Colonic mucosa (tissue), 4 donors: ENCODE measurements at regions not wholly inside any gene's neighbourhood (a gene's known extent, or its start where the extent isn't known, plus 50 kb on each side); places are given as distances from the start of the nearest gene placed in this dataset.

Source experiments
- DNase-seq: peaks from one replicate; pipeline ENCODE4 v3.0.0-alpha.2; 2020
- H3K27ac ChIP-seq: fragments of 200-600 bp; one replicate; pipeline ENCODE4 v1.8.0; 2021
- H3K27me3 ChIP-seq: fragments of 200-600 bp; one replicate; pipeline ENCODE4 v1.8.0; 2021
- H3K36me3 ChIP-seq: fragments of 200-600 bp; one replicate; pipeline ENCODE4 v1.8.0; 2021
- H3K4me1 ChIP-seq: fragments of 200-600 bp; one replicate; pipeline ENCODE4 v1.8.0; 2021; ENCODE audit warnings: mild to moderate bottlenecking
- H3K4me3 ChIP-seq: fragments of 200-600 bp; one replicate; pipeline ENCODE4 v1.8.0; 2021
- H3K9ac ChIP-seq, 2 donors: one replicate each; pipeline ENCODE4 v1.7.0; 2013; ENCODE audit warnings: control low read depth in 2 of 2, low read depth in 2 of 2, low read length in 2 of 2
- H3K9me3 ChIP-seq: fragments of 200-600 bp; one replicate; pipeline ENCODE4 v1.8.0; 2021
- intact Hi-C: fragments of 100-400 bp; cut with DNase I; formaldehyde crosslinking; loops from one replicate; pipeline ENCODE4 v1.14.1; 2022
- TF ChIP-seq, protein P1 (sequence below): fragments of 200-600 bp; IDR thresholded peaks from one replicate; pipeline ENCODE4 v1.8.0; 2022; ENCODE audit warnings: antibody characterized with exemption, mild to moderate bottlenecking
- donor health status: healthy.
- donor health status: DM: no; HTN: no; CAD: no.
- donor health status: DM: no; HTN: no; CAD: no.

DNA sequence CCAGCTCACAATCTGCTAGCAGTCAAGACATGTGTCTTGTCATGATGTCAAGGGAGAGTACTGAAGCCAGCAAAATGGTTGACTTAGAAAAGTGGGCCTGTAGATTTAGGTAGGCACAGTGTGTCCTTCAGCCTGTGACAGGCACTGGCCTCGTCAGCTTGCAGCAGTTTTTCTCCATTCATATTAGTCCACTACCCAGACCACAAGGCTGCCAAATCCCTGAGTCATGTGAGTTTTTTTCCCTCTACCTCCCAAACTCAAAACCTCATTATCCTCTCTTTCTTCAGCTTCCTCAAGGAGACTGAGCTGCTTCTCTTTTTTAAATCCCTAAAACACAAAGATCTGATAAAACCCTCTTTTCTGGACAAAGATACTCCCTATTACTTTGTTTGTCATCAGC lies 102.6 kb upstream of the HS3ST3A1 start:
- Histone ChIP-seq H3K27ac (no peak overlapping the region), H3K36me3 (no peaks in the 10 kb centered on the region), H3K4me3 (no peak overlapping the region), H3K9me3 (no peaks in the 10 kb centered on the region), H3K4me1 (no peaks in the 10 kb centered on the region), H3K27me3 (no peaks in the 10 kb centered on the region), H3K9ac (no peak overlapping the region)
- TF ChIP-seq, protein P1, sequence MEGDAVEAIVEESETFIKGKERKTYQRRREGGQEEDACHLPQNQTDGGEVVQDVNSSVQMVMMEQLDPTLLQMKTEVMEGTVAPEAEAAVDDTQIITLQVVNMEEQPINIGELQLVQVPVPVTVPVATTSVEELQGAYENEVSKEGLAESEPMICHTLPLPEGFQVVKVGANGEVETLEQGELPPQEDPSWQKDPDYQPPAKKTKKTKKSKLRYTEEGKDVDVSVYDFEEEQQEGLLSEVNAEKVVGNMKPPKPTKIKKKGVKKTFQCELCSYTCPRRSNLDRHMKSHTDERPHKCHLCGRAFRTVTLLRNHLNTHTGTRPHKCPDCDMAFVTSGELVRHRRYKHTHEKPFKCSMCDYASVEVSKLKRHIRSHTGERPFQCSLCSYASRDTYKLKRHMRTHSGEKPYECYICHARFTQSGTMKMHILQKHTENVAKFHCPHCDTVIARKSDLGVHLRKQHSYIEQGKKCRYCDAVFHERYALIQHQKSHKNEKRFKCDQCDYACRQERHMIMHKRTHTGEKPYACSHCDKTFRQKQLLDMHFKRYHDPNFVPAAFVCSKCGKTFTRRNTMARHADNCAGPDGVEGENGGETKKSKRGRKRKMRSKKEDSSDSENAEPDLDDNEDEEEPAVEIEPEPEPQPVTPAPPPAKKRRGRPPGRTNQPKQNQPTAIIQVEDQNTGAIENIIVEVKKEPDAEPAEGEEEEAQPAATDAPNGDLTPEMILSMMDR: no peak
- no peak for DNase-seq
- intact Hi-C loops: no loop called here

DNA sequence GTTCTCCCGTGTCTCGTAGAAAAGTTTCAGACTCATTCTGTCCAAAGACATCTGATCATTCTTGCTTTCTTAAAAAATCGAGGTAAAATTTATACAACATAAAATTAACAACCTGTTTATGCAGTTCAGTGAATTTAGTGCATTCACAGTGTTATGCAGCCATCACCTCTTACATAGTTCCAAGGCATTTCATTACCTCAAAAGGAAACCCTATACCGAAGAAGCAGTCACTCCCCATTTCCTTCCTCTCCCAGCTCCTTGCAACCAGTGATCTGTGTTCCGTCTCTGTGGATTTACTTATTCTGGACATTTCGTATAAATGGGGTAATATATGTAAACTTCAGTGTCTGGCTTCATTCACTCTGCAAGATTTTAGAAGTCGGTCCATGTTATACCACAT lies 103.5 kb upstream of the HS3ST3A1 start:
- H3K9me3 ChIP-seq: no peaks in the 10 kb centered on the region

DNA sequence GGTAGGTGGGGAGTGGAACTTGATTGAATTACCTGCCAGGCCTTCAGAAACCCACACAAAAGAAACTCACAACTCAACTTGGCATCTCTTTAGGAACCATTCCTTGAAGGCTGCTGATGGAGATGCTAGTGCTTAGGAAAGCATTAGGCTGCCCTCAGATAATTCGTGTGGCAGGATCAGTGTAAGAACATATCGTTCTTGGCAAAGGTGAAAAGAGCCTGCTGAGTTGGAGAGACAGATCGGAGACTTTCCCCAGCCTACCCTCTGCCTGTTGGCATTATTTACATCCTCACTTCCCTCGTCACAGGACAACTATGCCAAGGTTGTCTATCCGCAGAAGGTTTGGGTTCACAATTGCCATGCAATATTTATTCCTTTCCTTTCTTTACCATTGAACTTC lies 120.0 kb upstream of the HS3ST3A1 start:
- Histone ChIP-seq H3K9me3 (no peaks in the 10 kb centered on the region), H3K27ac (no peak overlapping the region), H3K9ac (no peak overlapping the region), H3K4me1 (no peaks in the 10 kb centered on the region), H3K36me3 (no peaks in the 10 kb centered on the region), H3K4me3 (no peak overlapping the region), H3K27me3 (no peaks in the 10 kb centered on the region)
- intact Hi-C loops: no loop called here
- TF ChIP-seq, protein P1: no peak
- DNase-seq: no peak

More for the DNA sequence above, 103.5 kb upstream of the HS3ST3A1 start:
- intact Hi-C loops: no loop called here
- H3K27me3 ChIP-seq: no peaks in the 10 kb centered on the region
- H3K4me1 ChIP-seq: no peaks in the 10 kb centered on the region
- DNase-seq: no peak
- H3K27ac ChIP-seq: no peak overlapping the region
- TF ChIP-seq, protein P1: no peak
- H3K9ac ChIP-seq: no peak overlapping the region
- no peak overlapping the region for H3K4me3 ChIP-seq
- H3K36me3 ChIP-seq: no peaks in the 10 kb centered on the region

DNA sequence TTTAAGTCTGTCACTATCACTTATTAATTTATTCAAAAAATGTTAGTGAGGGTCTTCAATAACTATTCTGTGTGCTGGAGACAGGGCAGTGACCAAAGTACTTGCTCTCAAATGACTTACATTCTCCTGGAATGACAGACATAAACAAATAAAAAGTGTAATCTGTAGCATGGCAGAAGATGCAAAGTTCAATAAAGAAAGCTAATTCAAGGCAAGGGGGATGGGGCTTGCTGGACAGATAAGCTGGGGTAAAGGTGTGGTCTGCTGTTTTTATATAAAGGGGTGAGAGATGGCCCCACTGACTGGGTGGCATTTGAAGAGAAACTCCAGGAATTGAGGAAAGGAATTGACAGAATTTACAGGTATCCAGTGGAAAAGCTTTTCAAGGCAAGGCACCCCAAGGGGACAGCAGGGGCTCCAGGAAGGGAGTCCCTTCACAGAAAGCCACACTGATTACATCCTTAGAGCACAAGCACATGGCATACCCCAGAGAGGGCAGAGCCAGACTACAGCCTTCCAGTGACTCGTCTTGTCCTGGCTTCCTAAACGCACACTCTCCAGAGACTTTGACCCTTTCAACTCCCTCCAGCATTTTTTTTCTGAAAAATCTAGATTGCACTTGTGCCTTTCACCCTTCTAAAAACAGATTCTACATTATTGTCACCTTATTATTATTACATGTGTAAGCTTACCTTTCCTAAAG lies 123.7 kb upstream of the HS3ST3A1 start:
- Histone ChIP-seq H3K9ac (no peak overlapping the region), H3K9me3 (no peaks in the 10 kb centered on the region), H3K27ac (no peak overlapping the region), H3K4me1 (no peaks in the 10 kb centered on the region), H3K4me3 (no peak overlapping the region), H3K36me3 (no peaks in the 10 kb centered on the region), H3K27me3 (no peaks in the 10 kb centered on the region)
- no peak for DNase-seq
- TF ChIP-seq, protein P1: no peak
- intact Hi-C loops: no loop called here

DNA sequence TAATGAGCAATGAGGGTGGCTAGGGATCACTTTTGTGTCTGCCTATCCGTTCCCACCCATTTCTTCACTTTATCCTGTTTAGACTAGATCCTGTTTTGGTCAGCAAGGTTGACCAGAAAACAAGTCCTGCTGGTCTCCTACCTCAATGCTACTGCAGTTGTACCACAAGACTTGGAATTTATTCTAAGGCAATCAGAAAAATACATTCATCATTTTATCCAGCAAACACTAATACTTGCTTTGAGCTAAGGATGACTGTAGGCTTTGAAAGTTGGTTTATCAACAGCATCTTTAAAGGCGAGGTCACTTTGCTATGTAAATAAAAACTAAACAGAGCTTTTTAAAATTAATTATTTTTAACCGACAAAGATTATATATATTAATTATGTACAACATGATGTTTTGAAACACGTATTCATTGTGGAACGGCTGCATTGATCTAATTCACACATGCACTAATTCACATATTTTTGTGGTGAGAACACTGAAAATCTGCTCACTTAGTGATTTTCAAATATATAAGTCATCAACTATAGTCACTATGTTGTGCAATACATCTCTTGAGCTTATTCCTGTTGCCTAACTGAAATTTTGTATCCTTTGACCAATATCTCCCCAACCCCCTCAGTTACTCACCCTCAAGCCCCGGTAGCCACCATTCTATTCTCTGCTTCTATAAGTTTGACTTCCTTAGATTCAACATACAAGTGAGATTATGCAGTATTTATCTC lies 125.9 kb upstream of the HS3ST3A1 start:
- Histone ChIP-seq H3K4me3 (no peak overlapping the region), H3K4me1 (no peaks in the 10 kb centered on the region), H3K9ac (no peak overlapping the region), H3K36me3 (no peaks in the 10 kb centered on the region), H3K27me3 (no peaks in the 10 kb centered on the region), H3K27ac (no peak overlapping the region), H3K9me3 (no peaks in the 10 kb centered on the region)
- TF ChIP-seq, protein P1: no peak
- intact Hi-C loops: no loop called here
- DNase-seq: no peak
